DMS53 treated with DMSO at 0.1 percent for 48 hours (cell line): ENCODE measurements at regions not wholly inside any gene's neighbourhood (a gene's known extent, or its start where the extent isn't known, plus 50 kb on each side); places are given as distances from the start of the nearest gene placed in this dataset.

Experiments used
- DNase-seq: peaks from one replicate; lab custom pipeline; 2025; ENCODE audit not compliant: unreplicated experiment; lab: John Stamatoyannopoulos, UW

GRCh38 chr11:76277298-76278175 lies 71.2 kb upstream of the WNT11 start:
- DNase-seq: no peak

GRCh38 chr11:76276781-76277155 lies 70.5 kb upstream of the WNT11 start:
- no peak for DNase-seq

GRCh38 chr11:76276046-76276780 lies 69.9 kb upstream of the WNT11 start:
- no peak for DNase-seq

- DNase-seq: no peak
Observed at GRCh38 chr11:76275446-76275845, 69.1 kb upstream of the WNT11 start.

GRCh38 chr11:76271068-76271467 lies 64.8 kb upstream of the WNT11 start:
- no peak for DNase-seq

GRCh38 chr11:76270389-76270788 lies 64.1 kb upstream of the WNT11 start:
- DNase-seq: no peak

GRCh38 chr11:76269661-76270261 lies 63.5 kb upstream of the WNT11 start:
- DNase-seq: no peak

GRCh38 chr11:76269247-76269646 lies 62.9 kb upstream of the WNT11 start:
- no peak for DNase-seq

GRCh38 chr11:76268498-76268897 lies 62.2 kb upstream of the WNT11 start:
- DNase-seq: no peak

GRCh38 chr11:76267556-76267955 lies 61.3 kb upstream of the WNT11 start:
- DNase-seq: no peak

GRCh38 chr11:76266286-76267100 lies 60.2 kb upstream of the WNT11 start:
- no peak for DNase-seq

GRCh38 chr11:76265771-76266241 lies 59.5 kb upstream of the WNT11 start:
- DNase-seq: no peak

- no peak for DNase-seq
Observed at GRCh38 chr11:76263657-76264056, 57.4 kb upstream of the WNT11 start.

GRCh38 chr11:76263166-76263565 lies 56.9 kb upstream of the WNT11 start:
- no peak for DNase-seq

GRCh38 chr11:76260296-76260925 lies 54.1 kb upstream of the WNT11 start:
- DNase-seq: no peak

- DNase-seq: no peak
Observed at GRCh38 chr11:76259299-76259908, 53.1 kb upstream of the WNT11 start.

- no peak for DNase-seq
Observed at GRCh38 chr11:76257074-76257719, 50.9 kb upstream of the WNT11 start.

- no peak for DNase-seq
Observed at GRCh38 chr11:76256448-76256847, 50.1 kb upstream of the WNT11 start.
